ENCODE measurements at regions not wholly inside any gene's neighbourhood (a gene's known extent, or its start where the extent isn't known, plus 50 kb on each side); places are given as distances from the start of the nearest gene placed in this dataset.

- TF ChIP-seq CTCF (IDR thresholded peaks at IDR 0.05 in 8 of 11, conservative IDR thresholded peaks at IDR 0.05 in 3 of 11) (no peak), POLR2A (IDR thresholded peaks at IDR 0.05) (no peak)
These were observed 369.7 kb downstream of the COG6 start for GRCh38 chr13:40024967-40025714.
